GM23338 (cell line): ENCODE measurements at regions not wholly inside any gene's neighbourhood (a gene's known extent, or its start where the extent isn't known, plus 50 kb on each side); places are given as distances from the start of the nearest gene placed in this dataset.

Experiments
- ATAC-seq: fragments of 200-7000 bp; cut with Tn5 transposase; 3 replicates; pipeline ENCODE4 v1.9.1; 2020
- DNase-seq: peaks from one replicate; pipeline ENCODE4 v3.0.0-alpha.2; 2015; ENCODE audit warnings: low spot score
- H2AFZ ChIP-seq: fragments of 200-600 bp; sonication (generic); 2 replicates; pipeline ENCODE4 v1.8.0; 2016; ENCODE audit warnings: antibody characterized with exemption, mild to moderate bottlenecking, moderate library complexity
- H3F3A ChIP-seq: fragments of 200-600 bp; sonication (generic); replicated peaks from 2 replicates; pipeline ENCODE4 v1.8.0; 2017; ENCODE audit warnings: antibody characterized with exemption, mixed run types, low read depth
- H3K27ac ChIP-seq: fragments of 200-600 bp; sonication (generic); 2 replicates; pipeline ENCODE4 v1.6.1; 2016; ENCODE audit warnings: low read depth
- H3K27me3 ChIP-seq: fragments of 200-600 bp; sonication (generic); 2 replicates; pipeline ENCODE4 v1.8.0; 2016; ENCODE audit warnings: mild to moderate bottlenecking, mixed run types, moderate library complexity; ENCODE audit not compliant: insufficient read depth
- H3K36me3 ChIP-seq: fragments of 200-600 bp; sonication (generic); 2 replicates; pipeline ENCODE4 v1.8.0; 2016; ENCODE audit warnings: mild to moderate bottlenecking; ENCODE audit not compliant: insufficient read depth
- H3K4me1 ChIP-seq: fragments of 200-600 bp; sonication (generic); 2 replicates; pipeline ENCODE4 v1.8.0; 2016; ENCODE audit warnings: mild to moderate bottlenecking, moderate library complexity; ENCODE audit not compliant: insufficient read depth
- H3K4me2 ChIP-seq: fragments of 200-600 bp; sonication (generic); 2 replicates; pipeline ENCODE4 v1.7.1; 2017; ENCODE audit warnings: mixed run types
- H3K4me3 ChIP-seq: fragments of 200-600 bp; sonication (generic); 2 replicates; pipeline ENCODE4 v1.6.1; 2016; ENCODE audit warnings: mixed run types
- H3K79me2 ChIP-seq: fragments of 200-600 bp; sonication (generic); replicated peaks from 2 replicates; pipeline ENCODE4 v1.8.0; 2017; ENCODE audit warnings: mild to moderate bottlenecking; ENCODE audit not compliant: insufficient read depth
- H3K9me2 ChIP-seq: fragments of 200-600 bp; sonication (generic); 2 replicates; pipeline ENCODE4 v1.8.0; 2017; ENCODE audit not compliant: insufficient read depth
- H4K20me1 ChIP-seq: fragments of 200-600 bp; sonication (generic); replicated peaks from 2 replicates; pipeline ENCODE4 v1.8.0; 2017; ENCODE audit warnings: mild to moderate bottlenecking; ENCODE audit not compliant: insufficient read depth
- H3K27ac Mint-ChIP-seq: 2 replicates; pipeline ENCODE4 v1.8.0; 2020; ENCODE audit warnings: inconsistent platforms, mild to moderate bottlenecking, moderate library complexity, mixed read lengths
- H3K27me3 Mint-ChIP-seq: 3 replicates; pipeline ENCODE4 v1.8.0; 2022; ENCODE audit warnings: low read depth, mild to moderate bottlenecking, moderate library complexity, mixed read lengths, inconsistent platforms; ENCODE audit not compliant: insufficient read depth, poor library complexity
- H3K36me3 Mint-ChIP-seq: 3 replicates; pipeline ENCODE4 v1.8.0; 2021; ENCODE audit warnings: low read depth, mild to moderate bottlenecking, inconsistent platforms, moderate library complexity, mixed read lengths
- H3K4me1 Mint-ChIP-seq: 3 replicates; pipeline ENCODE4 v1.8.0; 2020; ENCODE audit warnings: mild to moderate bottlenecking, inconsistent platforms, mixed read lengths
- H3K4me3 Mint-ChIP-seq: 3 replicates; pipeline ENCODE4 v1.8.0; 2021; ENCODE audit warnings: moderate library complexity, mild to moderate bottlenecking, inconsistent platforms, mixed read lengths
- H3K9me3 Mint-ChIP-seq: 3 replicates; pipeline ENCODE4 v1.8.0; 2020; ENCODE audit warnings: moderate library complexity, mild to moderate bottlenecking, inconsistent platforms, mixed read lengths
- JUNB ChIP-seq: IDR thresholded peaks from one replicate; pipeline ENCODE4 v1.6.1; 2016; ENCODE audit warnings: antibody characterized with exemption; ENCODE audit not compliant: unreplicated experiment
- ZNF114 ChIP-seq: fragments of 250-450 bp; sonication (Bioruptor Pico); IDR thresholded peaks from 2 replicates; pipeline ENCODE4 v1.5.0; 2020; ENCODE audit warnings: mild to moderate bottlenecking, moderate library complexity
- ZNF331 ChIP-seq: fragments of 250-450 bp; sonication (Bioruptor Pico); IDR thresholded peaks from 2 replicates; pipeline ENCODE4 v1.5.0; 2020; ENCODE audit warnings: low read depth, mild to moderate bottlenecking, moderate library complexity
- TF ChIP-seq, protein P1 (sequence below): IDR thresholded peaks from one replicate; pipeline ENCODE4 v1.6.1; 2018; ENCODE audit warnings: antibody characterized with exemption; ENCODE audit not compliant: unreplicated experiment
- TF ChIP-seq, protein P2 (sequence below): fragments of 250-450 bp; sonication (Bioruptor Pico); IDR thresholded peaks from 2 replicates; pipeline ENCODE4 v1.5.0; 2020; ENCODE audit warnings: mild to moderate bottlenecking, moderate library complexity
- TF ChIP-seq, protein P3 (sequence below): IDR thresholded peaks from 2 replicates; pipeline ENCODE4 v1.6.1; 2016; ENCODE audit warnings: antibody characterized with exemption
- TF ChIP-seq, protein P4 (sequence below), 2 experiments: fragments of 200-600 bp in 1 of 2; sonication (generic) in 1 of 2; conservative IDR thresholded peaks; 2 replicates each; pipeline versions ENCODE4 v1.5.1 to v1.6.1; 2016 to 2017; ENCODE audit warnings: antibody characterized with exemption in 2 of 2, low read depth in 2 of 2, mild to moderate bottlenecking in 2 of 2, moderate library complexity in 1 of 2

DNA sequence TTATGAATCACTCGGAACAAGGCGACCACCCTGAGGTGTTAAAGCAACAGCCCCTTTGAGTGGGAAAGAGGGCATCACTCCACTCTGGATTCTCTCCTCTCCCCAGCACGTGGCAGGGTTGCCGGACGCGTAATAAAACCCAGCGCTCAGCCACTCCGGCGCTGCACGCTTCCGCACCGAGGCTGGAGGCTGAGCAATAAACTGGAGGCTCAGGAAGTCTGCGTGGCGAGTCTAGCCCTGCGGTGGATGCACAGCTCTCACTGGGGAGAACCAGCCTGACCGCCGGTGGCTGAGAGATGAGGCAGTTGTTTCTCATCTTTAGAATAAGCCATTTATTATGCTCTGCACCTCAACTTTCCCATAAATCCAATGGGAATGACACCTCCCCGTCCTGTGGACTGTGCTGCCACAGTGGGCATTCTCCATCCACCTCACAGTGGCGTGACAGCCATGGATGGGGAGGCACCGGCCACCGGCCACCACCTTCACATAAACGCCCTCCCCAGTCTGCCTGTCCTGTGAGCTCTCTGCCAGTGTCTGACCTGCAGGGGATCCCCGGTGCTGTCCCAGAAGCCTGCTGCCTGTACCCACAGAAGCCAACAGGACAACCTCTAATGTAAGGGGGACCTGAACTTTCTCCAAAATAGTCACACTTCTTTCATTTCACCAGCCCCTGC, 64.2 kb upstream of the GGTLC1 start (continued):
- TF ChIP-seq, protein P1, sequence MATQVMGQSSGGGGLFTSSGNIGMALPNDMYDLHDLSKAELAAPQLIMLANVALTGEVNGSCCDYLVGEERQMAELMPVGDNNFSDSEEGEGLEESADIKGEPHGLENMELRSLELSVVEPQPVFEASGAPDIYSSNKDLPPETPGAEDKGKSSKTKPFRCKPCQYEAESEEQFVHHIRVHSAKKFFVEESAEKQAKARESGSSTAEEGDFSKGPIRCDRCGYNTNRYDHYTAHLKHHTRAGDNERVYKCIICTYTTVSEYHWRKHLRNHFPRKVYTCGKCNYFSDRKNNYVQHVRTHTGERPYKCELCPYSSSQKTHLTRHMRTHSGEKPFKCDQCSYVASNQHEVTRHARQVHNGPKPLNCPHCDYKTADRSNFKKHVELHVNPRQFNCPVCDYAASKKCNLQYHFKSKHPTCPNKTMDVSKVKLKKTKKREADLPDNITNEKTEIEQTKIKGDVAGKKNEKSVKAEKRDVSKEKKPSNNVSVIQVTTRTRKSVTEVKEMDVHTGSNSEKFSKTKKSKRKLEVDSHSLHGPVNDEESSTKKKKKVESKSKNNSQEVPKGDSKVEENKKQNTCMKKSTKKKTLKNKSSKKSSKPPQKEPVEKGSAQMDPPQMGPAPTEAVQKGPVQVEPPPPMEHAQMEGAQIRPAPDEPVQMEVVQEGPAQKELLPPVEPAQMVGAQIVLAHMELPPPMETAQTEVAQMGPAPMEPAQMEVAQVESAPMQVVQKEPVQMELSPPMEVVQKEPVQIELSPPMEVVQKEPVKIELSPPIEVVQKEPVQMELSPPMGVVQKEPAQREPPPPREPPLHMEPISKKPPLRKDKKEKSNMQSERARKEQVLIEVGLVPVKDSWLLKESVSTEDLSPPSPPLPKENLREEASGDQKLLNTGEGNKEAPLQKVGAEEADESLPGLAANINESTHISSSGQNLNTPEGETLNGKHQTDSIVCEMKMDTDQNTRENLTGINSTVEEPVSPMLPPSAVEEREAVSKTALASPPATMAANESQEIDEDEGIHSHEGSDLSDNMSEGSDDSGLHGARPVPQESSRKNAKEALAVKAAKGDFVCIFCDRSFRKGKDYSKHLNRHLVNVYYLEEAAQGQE = no peak
- TF ChIP-seq JUNB = no peak
- TF ChIP-seq, protein P2, sequence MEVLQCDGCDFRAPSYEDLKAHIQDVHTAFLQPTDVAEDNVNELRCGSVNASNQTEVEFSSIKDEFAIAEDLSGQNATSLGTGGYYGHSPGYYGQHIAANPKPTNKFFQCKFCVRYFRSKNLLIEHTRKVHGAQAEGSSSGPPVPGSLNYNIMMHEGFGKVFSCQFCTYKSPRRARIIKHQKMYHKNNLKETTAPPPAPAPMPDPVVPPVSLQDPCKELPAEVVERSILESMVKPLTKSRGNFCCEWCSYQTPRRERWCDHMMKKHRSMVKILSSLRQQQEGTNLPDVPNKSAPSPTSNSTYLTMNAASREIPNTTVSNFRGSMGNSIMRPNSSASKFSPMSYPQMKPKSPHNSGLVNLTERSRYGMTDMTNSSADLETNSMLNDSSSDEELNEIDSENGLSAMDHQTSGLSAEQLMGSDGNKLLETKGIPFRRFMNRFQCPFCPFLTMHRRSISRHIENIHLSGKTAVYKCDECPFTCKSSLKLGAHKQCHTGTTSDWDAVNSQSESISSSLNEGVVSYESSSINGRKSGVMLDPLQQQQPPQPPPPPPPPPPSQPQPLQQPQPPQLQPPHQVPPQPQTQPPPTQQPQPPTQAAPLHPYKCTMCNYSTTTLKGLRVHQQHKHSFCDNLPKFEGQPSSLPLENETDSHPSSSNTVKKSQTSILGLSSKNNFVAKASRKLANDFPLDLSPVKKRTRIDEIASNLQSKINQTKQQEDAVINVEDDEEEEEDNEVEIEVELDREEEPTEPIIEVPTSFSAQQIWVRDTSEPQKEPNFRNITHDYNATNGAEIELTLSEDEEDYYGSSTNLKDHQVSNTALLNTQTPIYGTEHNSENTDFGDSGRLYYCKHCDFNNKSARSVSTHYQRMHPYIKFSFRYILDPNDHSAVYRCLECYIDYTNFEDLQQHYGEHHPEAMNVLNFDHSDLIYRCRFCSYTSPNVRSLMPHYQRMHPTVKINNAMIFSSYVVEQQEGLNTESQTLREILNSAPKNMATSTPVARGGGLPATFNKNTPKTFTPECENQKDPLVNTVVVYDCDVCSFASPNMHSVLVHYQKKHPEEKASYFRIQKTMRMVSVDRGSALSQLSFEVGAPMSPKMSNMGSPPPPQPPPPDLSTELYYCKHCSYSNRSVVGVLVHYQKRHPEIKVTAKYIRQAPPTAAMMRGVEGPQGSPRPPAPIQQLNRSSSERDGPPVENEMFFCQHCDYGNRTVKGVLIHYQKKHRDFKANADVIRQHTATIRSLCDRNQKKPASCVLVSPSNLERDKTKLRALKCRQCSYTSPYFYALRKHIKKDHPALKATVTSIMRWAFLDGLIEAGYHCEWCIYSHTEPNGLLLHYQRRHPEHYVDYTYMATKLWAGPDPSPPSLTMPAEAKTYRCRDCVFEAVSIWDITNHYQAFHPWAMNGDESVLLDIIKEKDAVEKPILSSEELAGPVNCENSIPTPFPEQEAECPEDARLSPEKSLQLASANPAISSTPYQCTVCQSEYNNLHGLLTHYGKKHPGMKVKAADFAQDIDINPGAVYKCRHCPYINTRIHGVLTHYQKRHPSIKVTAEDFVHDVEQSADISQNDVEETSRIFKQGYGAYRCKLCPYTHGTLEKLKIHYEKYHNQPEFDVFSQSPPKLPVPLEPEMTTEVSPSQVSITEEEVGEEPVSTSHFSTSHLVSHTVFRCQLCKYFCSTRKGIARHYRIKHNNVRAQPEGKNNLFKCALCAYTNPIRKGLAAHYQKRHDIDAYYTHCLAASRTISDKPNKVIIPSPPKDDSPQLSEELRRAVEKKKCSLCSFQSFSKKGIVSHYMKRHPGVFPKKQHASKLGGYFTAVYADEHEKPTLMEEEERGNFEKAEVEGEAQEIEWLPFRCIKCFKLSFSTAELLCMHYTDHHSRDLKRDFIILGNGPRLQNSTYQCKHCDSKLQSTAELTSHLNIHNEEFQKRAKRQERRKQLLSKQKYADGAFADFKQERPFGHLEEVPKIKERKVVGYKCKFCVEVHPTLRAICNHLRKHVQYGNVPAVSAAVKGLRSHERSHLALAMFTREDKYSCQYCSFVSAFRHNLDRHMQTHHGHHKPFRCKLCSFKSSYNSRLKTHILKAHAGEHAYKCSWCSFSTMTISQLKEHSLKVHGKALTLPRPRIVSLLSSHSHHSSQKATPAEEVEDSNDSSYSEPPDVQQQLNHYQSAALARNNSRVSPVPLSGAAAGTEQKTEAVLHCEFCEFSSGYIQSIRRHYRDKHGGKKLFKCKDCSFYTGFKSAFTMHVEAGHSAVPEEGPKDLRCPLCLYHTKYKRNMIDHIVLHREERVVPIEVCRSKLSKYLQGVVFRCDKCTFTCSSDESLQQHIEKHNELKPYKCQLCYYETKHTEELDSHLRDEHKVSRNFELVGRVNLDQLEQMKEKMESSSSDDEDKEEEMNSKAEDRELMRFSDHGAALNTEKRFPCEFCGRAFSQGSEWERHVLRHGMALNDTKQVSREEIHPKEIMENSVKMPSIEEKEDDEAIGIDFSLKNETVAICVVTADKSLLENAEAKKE = no peak

DNA sequence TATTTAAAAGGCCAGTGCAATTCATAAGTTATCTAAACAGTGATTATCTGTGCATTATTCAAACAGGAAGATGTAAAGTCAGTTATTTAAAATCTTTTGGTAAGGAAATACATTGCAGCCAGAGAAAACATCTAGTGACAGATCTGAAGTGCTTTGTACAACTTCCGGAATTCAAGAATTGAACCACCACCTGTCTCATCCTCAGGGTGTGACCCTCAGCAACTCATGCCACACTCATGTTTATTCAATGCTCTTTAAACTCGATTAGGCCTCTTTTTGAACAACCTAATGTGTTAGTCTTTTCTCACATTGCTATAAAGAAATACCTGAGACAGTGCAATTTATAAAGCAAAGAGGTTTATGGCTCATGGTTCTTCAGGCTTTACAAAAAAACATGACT, 62.6 kb upstream of the GGTLC1 start:
- Histone ChIP-seq H3K4me2 (no peak overlapping the region), H3K27ac (no peak overlapping the region), H3K79me2 (no peaks in the 10 kb centered on the region), H3K4me3 (no peak overlapping the region), H3K36me3 (no peaks in the 10 kb centered on the region), H4K20me1 (no peaks in the 10 kb centered on the region), H3K27me3 (no peaks in the 10 kb centered on the region), H2AFZ (no peak overlapping the region), H3K9me2 (no peaks in the 10 kb centered on the region), H3F3A (no peaks in the 10 kb centered on the region), H3K4me1 (no peaks in the 10 kb centered on the region)
- no peak overlapping the region for H3K27ac Mint-ChIP-seq
- TF ChIP-seq, protein P3, sequence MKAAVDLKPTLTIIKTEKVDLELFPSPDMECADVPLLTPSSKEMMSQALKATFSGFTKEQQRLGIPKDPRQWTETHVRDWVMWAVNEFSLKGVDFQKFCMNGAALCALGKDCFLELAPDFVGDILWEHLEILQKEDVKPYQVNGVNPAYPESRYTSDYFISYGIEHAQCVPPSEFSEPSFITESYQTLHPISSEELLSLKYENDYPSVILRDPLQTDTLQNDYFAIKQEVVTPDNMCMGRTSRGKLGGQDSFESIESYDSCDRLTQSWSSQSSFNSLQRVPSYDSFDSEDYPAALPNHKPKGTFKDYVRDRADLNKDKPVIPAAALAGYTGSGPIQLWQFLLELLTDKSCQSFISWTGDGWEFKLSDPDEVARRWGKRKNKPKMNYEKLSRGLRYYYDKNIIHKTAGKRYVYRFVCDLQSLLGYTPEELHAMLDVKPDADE = no peak
- TF ChIP-seq ZNF114 (CRISPR knock-in tag) (no peak), JUNB (no peak), ZNF331 (CRISPR knock-in tag) (no peak)
- TF ChIP-seq, protein P1 = no peak
- TF ChIP-seq, protein P4, sequence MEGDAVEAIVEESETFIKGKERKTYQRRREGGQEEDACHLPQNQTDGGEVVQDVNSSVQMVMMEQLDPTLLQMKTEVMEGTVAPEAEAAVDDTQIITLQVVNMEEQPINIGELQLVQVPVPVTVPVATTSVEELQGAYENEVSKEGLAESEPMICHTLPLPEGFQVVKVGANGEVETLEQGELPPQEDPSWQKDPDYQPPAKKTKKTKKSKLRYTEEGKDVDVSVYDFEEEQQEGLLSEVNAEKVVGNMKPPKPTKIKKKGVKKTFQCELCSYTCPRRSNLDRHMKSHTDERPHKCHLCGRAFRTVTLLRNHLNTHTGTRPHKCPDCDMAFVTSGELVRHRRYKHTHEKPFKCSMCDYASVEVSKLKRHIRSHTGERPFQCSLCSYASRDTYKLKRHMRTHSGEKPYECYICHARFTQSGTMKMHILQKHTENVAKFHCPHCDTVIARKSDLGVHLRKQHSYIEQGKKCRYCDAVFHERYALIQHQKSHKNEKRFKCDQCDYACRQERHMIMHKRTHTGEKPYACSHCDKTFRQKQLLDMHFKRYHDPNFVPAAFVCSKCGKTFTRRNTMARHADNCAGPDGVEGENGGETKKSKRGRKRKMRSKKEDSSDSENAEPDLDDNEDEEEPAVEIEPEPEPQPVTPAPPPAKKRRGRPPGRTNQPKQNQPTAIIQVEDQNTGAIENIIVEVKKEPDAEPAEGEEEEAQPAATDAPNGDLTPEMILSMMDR (conservative IDR thresholded peaks at IDR 0.05; ENCODE audit: low read depth in 2 of 2) = no peak
- H3K9me3 Mint-ChIP-seq = no peaks in the 10 kb centered on the region
- ATAC-seq (no peak), DNase-seq (no peak)
- H3K27me3 Mint-ChIP-seq = no peaks in the 10 kb centered on the region
- no peaks in the 10 kb centered on the region; the same call in 2 of the 3 replicates for H3K36me3 Mint-ChIP-seq
- no peak overlapping the region for H3K4me3 Mint-ChIP-seq
- no peaks in the 10 kb centered on the region for H3K4me1 Mint-ChIP-seq
